ENCODE measurements at regions not wholly inside any gene's neighbourhood (a gene's known extent, or its start where the extent isn't known, plus 50 kb on each side); places are given as distances from the start of the nearest gene placed in this dataset.

DNA sequence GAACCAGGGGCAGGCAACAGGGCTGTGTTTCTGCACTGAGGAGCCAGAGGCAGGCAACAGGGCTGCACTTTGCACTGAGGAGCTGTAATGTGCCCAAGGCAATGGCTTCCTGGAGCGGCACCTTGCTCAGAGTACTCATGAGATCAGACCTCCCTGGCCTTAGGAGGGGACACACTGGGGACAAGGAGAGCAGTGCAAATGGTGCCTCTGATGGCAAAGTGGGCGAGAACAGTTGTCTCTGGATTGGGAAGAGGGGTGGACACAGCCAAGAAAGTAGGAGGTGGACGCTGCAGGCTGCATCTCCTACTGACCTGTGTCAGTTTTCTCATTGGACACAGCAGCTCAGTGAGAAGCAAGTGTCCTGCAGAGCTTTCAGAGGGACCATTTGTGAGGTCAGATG is 1443.3 kb downstream of the TBC1D22A start:
- no peak overlapping the region for H3K27ac ChIP-seq
- no peak for ATAC-seq (replicated peaks in 6 of 8)
- no peaks in the 10 kb centered on the region for H3K4me1 ChIP-seq (replicated peaks in 1 of 2)
- in situ Hi-C loops (cut with MboI; ENCODE audit: low pct_unique_long_range_greater_than_20kb in 2 of 9, low sequenced_read_pairs in 9 of 9, unreplicated experiment in 9 of 9): no loop called here
- H3K4me3 ChIP-seq: no peak overlapping the region
- 0 to 80% (median 10%) methylated on average over 1 to 2 of the region's 3 CpGs; no CpG with 5 or more reads in 6 of the 10 experiments for WGBS, 10 experiments

GRCh38 chr22:48205161-48205560 is 1442.7 kb downstream of the TBC1D22A start:
- no peak overlapping the region for H3K27ac ChIP-seq
- WGBS, 10 experiments: 17 to 83% (median 50%) methylated on average over 1 to 6 of the region's 7 CpGs; no CpG with 5 or more reads in 2 of the 10 experiments
- no peak for ATAC-seq (replicated peaks in 6 of 8)
- in situ Hi-C loops (cut with MboI; ENCODE audit: low pct_unique_long_range_greater_than_20kb in 2 of 9, low sequenced_read_pairs in 9 of 9, unreplicated experiment in 9 of 9): no loop called here
- no peak overlapping the region for H3K4me3 ChIP-seq
- no peaks in the 10 kb centered on the region for H3K4me1 ChIP-seq (replicated peaks in 1 of 2)

DNA sequence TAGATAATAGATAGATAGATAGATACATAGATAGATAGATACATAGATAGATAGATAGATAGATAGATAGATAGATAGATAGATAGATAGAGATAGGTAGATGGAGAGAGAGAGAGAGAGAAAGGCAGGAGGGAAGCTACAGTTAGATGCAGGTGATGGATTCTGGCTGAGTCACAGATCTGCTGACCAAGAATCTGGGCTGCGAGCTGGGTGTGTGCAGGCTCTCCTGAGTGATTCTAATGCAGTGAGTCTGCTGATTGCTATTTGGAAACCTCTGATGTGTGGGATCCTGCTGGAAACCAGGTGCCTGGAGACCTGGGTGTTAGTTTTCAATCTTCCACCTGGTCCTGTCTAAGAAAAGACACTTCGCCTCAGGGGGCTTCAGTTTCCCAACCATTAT is 1441.8 kb downstream of the TBC1D22A start:
- H3K4me3 ChIP-seq: no peak overlapping the region
- ATAC-seq (replicated peaks in 6 of 8): peak in 2 of 8 experiments; percentile 47 to 100
- H3K4me1 ChIP-seq (replicated peaks in 1 of 2): no peaks in the 10 kb centered on the region
- in situ Hi-C loops (cut with MboI; ENCODE audit: low pct_unique_long_range_greater_than_20kb in 2 of 9, low sequenced_read_pairs in 9 of 9, unreplicated experiment in 9 of 9): no loop called here
- 0 to 40% (median 8%) methylated on average over 1 to 2 of the region's 2 CpGs; no CpG with 5 or more reads in 1 of the 10 experiments for WGBS, 10 experiments
- H3K27ac ChIP-seq: no peak overlapping the region

DNA sequence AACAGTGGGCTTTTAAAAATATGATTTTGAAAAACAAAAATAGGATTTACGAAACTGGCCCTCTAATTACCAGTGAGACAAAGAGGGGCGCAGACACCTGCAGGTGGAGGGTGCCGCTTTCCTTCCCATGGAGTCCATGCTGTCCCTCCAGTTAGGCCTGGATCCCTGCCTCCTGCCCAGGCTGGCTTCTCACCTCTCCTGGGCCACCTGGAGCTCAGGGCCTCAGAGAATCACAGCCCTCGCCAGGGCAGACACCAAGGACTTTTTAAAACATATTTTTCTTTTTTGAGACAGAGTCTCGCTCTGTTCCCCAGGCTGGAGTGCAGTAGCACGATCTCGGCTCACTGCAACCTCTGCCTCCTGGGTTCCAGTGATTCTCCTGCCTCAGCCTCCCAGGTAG is 1437.2 kb downstream of the TBC1D22A start:
- H3K4me3 ChIP-seq: no peak overlapping the region
- no peak for ATAC-seq (replicated peaks in 6 of 8)
- no peaks in the 10 kb centered on the region for H3K4me1 ChIP-seq (replicated peaks in 1 of 2)
- no peak overlapping the region for H3K27ac ChIP-seq
- 20 to 89% (median 60%) methylated on average over 1 to 5 of the region's 7 CpGs; no CpG with 5 or more reads in 4 of the 10 experiments for WGBS, 10 experiments
- in situ Hi-C loops (cut with MboI; ENCODE audit: low pct_unique_long_range_greater_than_20kb in 2 of 9, low sequenced_read_pairs in 9 of 9, unreplicated experiment in 9 of 9): no loop called here

DNA sequence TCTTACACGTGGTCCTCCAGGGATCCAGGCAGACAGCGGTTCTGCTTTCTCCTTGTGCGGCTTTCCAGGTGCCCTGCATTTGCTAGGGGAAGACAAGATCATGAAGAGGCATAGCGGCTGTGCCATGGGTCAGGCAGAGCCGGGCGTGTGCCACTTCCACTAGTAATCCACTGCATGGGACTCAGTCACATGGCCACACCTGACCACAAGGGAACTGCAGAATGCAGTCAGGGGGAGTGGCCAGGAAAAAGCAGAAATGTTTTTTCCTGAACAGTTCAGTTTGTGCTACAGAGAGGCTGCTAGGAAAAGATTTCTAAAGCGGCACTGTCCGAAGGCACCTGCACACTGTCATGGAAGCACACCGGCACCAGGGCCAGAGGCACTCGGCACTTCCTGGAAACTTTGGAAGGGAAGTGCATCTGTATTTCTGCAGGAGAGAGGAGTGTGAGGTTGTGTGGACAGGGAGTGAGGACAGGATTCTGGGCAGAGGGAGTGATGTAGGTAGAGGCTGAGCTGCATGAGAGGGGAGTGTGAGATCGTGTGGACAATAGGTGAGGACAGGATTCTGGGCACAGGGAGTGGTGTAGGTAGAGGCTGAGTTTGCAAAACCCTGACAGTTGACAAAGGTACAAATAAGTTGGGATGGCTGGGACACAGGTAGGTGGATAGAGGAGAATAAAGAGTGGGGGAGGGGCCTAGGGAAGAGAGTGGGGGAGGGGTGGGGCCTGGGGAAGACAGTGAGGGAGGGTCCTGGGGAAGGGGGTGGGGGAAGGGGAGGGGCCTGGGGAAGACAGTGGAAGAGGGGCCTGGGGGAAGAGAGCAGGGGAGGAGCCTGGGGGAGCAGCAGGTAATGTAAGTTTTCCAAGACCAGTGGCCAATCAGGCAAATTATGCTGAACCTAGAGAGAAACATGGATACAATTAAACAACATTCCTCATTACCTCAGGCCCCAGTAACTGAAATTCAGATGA is 1436.3 kb downstream of the TBC1D22A start:
- peak in 1 of 8 experiments; percentile 23 for ATAC-seq (replicated peaks in 6 of 8)
- Histone ChIP-seq H3K4me1 (replicated peaks in 1 of 2) (no peaks in the 10 kb centered on the region), H3K27ac (no peak overlapping the region), H3K4me3 (no peak overlapping the region)
- 33 to 83% (median 62%) methylated on average over 1 to 6 of the region's 11 CpGs for WGBS, 10 experiments
- in situ Hi-C loops (cut with MboI; ENCODE audit: low pct_unique_long_range_greater_than_20kb in 2 of 9, low sequenced_read_pairs in 9 of 9, unreplicated experiment in 9 of 9): no loop called here

DNA sequence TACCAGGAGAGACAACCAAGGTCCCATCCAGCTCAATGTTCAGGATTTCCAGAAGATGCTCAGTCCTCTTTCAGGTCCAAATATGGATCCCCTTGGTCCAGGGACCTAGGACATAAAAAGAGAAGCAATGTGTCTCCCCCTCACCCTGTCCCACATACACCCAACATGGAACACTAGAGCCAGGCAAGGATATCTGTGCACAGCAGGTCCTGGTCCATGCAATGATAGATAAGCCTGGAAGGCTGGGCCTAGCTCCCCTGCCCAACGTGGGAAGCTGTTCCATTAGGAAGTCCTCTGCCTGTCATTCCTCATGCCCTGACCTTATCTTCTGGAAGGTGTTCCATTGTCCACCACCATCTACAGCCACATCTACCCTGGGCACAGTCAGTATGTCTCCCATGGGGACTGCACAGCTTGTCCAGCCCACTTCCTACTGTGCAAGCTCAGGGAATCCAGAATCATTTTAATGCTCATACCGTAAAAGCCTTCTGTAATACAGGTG is 1434.8 kb downstream of the TBC1D22A start:
- Histone ChIP-seq H3K4me3 (no peak overlapping the region), H3K4me1 (replicated peaks in 1 of 2) (no peaks in the 10 kb centered on the region), H3K27ac (no peak overlapping the region)
- WGBS, 10 experiments: 0 to 67% (median 25%) methylated on average over 1 to 2 of the region's 2 CpGs; no CpG with 5 or more reads in 4 of the 10 experiments
- in situ Hi-C loops (cut with MboI; ENCODE audit: low pct_unique_long_range_greater_than_20kb in 2 of 9, low sequenced_read_pairs in 9 of 9, unreplicated experiment in 9 of 9): no loop called here
- no peak for ATAC-seq (replicated peaks in 6 of 8)

- ATAC-seq (replicated peaks in 6 of 8): no peak
- in situ Hi-C loops (cut with MboI; ENCODE audit: low pct_unique_long_range_greater_than_20kb in 2 of 9, low sequenced_read_pairs in 9 of 9, unreplicated experiment in 9 of 9): no loop called here
- H3K27ac ChIP-seq: no peak overlapping the region
- WGBS, 10 experiments: 8 to 100% (median 63%) methylated on average over 1 to 2 of the region's 3 CpGs; no CpG with 5 or more reads in 4 of the 10 experiments
- H3K4me3 ChIP-seq: no peak overlapping the region
- no peaks in the 10 kb centered on the region for H3K4me1 ChIP-seq (replicated peaks in 1 of 2)
Measured at GRCh38 chr22:48192920-48193319, 1430.5 kb downstream of the TBC1D22A start.

DNA sequence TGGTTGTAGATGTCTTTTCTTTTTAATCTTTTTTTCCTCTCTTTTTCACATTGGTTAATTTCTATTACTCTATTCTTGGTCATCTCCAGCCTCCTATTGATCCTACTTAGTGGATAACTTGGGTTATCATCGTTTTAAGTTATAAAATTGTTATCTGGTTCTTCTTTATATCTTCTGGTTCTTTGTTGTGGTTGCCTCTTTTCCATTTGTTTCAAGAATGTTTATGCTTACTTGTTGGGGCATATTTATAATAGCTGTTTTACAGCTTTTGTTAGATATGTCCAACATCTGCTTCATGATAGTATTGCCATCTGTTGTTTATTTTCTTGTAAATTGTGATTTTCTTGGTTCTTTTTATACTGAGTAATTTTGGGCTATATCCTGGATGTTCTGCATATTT is 1429.6 kb downstream of the TBC1D22A start:
- H3K4me3 ChIP-seq: no peak overlapping the region
- in situ Hi-C loops (cut with MboI; ENCODE audit: low pct_unique_long_range_greater_than_20kb in 2 of 9, low sequenced_read_pairs in 9 of 9, unreplicated experiment in 9 of 9): no loop called here
- no peak for ATAC-seq (replicated peaks in 6 of 8)
- H3K27ac ChIP-seq: no peak overlapping the region
- WGBS, 10 experiments: 0 to 55% (median 5%) methylated on average over 1 of the region's 1 CpG
- H3K4me1 ChIP-seq (replicated peaks in 1 of 2): no peaks in the 10 kb centered on the region

DNA sequence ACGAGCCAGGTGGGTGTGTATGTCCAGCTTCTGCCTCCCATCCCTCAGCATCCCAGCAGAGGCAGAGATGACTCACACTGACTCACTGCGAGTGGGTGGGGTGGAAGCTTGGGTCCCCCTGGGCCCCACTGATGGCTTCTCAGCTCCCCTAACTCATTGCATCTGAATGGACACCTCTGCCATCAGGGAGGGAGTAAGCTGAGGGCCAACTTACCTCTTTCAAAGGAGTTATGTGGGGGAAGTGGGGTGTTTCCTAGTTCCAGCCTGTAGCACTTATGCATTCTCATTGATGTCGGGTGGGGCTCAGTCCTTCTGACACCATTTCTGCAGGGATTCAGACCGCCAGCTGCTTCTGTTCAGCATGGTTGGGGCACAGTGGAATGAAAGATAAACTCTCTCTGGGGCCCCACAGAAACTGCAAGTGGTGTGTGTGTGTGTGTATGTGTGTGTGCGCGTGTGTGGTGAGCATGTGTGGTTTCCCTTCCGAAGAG is 1425.8 kb downstream of the TBC1D22A start:
- WGBS, 10 experiments: 17 to 90% (median 51%) methylated on average over 1 to 6 of the region's 7 CpGs; no CpG with 5 or more reads in 2 of the 10 experiments
- H3K27ac ChIP-seq: no peak overlapping the region
- no peaks in the 10 kb centered on the region for H3K4me1 ChIP-seq (replicated peaks in 1 of 2)
- H3K4me3 ChIP-seq: no peak overlapping the region
- peak in 4 of 8 experiments; percentile 48 to 97 (median 92) for ATAC-seq (replicated peaks in 6 of 8)
- in situ Hi-C loops (cut with MboI; ENCODE audit: low pct_unique_long_range_greater_than_20kb in 2 of 9, low sequenced_read_pairs in 9 of 9, unreplicated experiment in 9 of 9): no loop called here

GRCh38 chr22:48187356-48187755 is 1424.9 kb downstream of the TBC1D22A start:
- Histone ChIP-seq H3K4me1 (replicated peaks in 1 of 2) (no peaks in the 10 kb centered on the region), H3K27ac (no peak overlapping the region), H3K4me3 (no peak overlapping the region)
- ATAC-seq (replicated peaks in 6 of 8): peak in 2 of 8 experiments; percentile 40 to 57
- in situ Hi-C loops (cut with MboI; ENCODE audit: low pct_unique_long_range_greater_than_20kb in 2 of 9, low sequenced_read_pairs in 9 of 9, unreplicated experiment in 9 of 9): no loop called here
- WGBS, 10 experiments: 34 to 78% (median 41%) methylated on average over 3 to 7 of the region's 8 CpGs; no CpG with 5 or more reads in 6 of the 10 experiments

DNA sequence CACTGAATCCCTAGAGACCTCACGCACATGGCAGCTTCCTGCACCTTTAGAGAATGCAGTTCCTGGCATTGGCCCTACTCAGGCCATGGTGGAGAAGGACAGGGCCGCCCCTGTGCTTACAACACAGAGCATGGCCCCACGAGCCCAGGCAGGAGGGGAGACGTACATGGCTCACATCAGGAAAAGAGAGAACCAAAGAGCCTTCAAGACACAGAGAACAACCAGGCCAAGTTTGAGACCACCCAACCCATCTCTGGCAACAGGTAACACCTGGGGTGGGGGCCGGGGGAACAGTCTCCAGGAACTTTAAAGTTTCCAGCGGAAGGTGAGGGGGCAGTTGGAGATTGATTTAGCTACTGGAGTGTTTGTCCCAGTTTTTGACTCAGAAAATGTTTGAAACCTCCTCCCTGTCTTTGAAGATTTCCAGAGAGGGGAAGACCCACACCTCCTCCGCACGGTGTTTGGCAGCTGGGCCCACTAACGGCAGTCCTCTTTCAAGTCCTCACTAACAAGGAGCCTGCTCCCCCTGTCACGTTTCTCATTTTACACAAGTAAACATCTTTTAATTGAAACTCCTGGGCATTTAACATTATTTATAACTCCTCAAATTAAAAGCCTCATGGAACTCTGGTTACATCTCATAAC is 1423.8 kb downstream of the TBC1D22A start:
- Histone ChIP-seq H3K4me1 (replicated peaks in 1 of 2) (no peaks in the 10 kb centered on the region), H3K4me3 (no peak overlapping the region), H3K27ac (no peak overlapping the region)
- 10 to 85% (median 38%) methylated on average over 1 to 4 of the region's 10 CpGs; no CpG with 5 or more reads in 3 of the 10 experiments for WGBS, 10 experiments
- in situ Hi-C loops (cut with MboI; ENCODE audit: low pct_unique_long_range_greater_than_20kb in 2 of 9, low sequenced_read_pairs in 9 of 9, unreplicated experiment in 9 of 9): no loop called here
- no peak for ATAC-seq (replicated peaks in 6 of 8)

- no peak for ATAC-seq (replicated peaks in 6 of 8)
- H3K27ac ChIP-seq: no peak overlapping the region
- 0 to 78% (median 40%) methylated on average over 2 to 9 of the region's 20 CpGs; no CpG with 5 or more reads in 5 of the 10 experiments for WGBS, 10 experiments
- H3K4me1 ChIP-seq (replicated peaks in 1 of 2): no peaks in the 10 kb centered on the region
- no peak overlapping the region for H3K4me3 ChIP-seq
- in situ Hi-C loops (cut with MboI; ENCODE audit: low pct_unique_long_range_greater_than_20kb in 2 of 9, low sequenced_read_pairs in 9 of 9, unreplicated experiment in 9 of 9): no loop called here
Measured at GRCh38 chr22:48185071-48186055, 1422.9 kb downstream of the TBC1D22A start.
